Cardiac muscle cell (in vitro differentiated cells and primary cell): ENCODE measurements at regions not wholly inside any gene's neighbourhood (a gene's known extent, or its start where the extent isn't known, plus 50 kb on each side); places are given as distances from the start of the nearest gene placed in this dataset.
A peak's percentile ranks its signal among the peaks of the same experiment; 100 is the strongest.
"Not testable (repeated sequence)": the region's sequence is repeated elsewhere in the genome, so short reads cannot be mapped to it uniquely, and the experiment has no call there.

ENCODE experiments used
- DNase-seq, 2 donors: peaks; one replicate each; pipeline versions ENCODE4 v3.0.0 to v3.0.0-alpha.2; 2010 to 2017; ENCODE audit warnings: low read depth in 1 of 2, low spot score in 1 of 2
- H3K27ac ChIP-seq: fragments of 200-600 bp; sonication (generic); 2 replicates; pipeline ENCODE4 v1.5.1; 2016
- H3K27me3 ChIP-seq: fragments of 200-600 bp; sonication (generic); 2 replicates; pipeline ENCODE4 v1.6.0; 2016; ENCODE audit warnings: control low read depth
- H3K36me3 ChIP-seq: fragments of 200-600 bp; sonication (generic); 2 replicates; pipeline ENCODE4 v1.5.1; 2016; ENCODE audit warnings: control low read depth
- H3K4me1 ChIP-seq: fragments of 200-600 bp; sonication (generic); 2 replicates; pipeline ENCODE4 v1.8.1; 2017; ENCODE audit warnings: low read depth, mild to moderate bottlenecking, mixed run types
- H3K4me3 ChIP-seq: fragments of 200-600 bp; sonication (generic); 2 replicates; pipeline ENCODE4 v1.5.1; 2016; ENCODE audit warnings: mild to moderate bottlenecking
- H3K9me3 ChIP-seq: fragments of 200-600 bp; sonication (generic); 2 replicates; pipeline ENCODE4 v1.5.1; 2017; ENCODE audit warnings: low read depth, mild to moderate bottlenecking, control low read depth
- TF ChIP-seq, protein P1 (sequence below): IDR thresholded peaks from 2 replicates; pipeline ENCODE4 v1.5.1; 2012; ENCODE audit warnings: low read depth, mild to moderate bottlenecking, low read length

DNA sequence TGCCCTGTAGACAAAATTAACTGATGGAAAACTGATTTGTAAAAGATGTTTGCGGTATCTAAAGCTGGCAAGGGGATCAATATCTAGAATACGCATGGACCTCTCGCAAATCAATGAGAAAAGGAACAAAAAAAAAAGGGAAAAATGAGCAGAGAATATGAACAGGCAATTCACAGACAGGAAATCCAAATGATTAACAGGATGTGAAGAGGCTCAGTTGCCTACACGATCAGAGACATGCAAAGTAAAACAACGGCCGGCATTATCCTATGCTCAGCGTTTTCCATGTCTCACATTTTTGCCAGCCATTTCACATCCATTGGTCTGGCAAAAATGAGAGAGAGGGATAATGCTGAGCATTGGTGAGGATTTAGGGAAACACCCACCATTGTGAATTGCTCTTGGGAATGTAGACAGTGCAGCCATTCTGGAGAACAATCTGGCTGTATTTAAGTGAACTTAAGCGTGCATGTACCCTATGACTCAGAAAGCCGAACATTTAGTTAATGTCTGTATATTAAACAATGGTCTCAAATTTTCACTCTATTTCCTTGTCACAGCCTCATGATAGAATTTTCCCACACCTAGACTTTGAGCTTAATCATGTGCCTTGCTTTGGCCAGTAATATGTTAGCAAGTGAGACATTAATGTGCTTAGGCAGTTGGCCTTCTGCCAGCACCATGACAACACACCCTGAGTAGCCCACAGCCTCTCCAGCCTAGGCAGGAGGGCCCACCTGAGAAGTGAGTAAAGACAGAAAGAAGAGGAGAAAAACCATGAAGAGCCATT lies 61.0 kb upstream of the NBPF3 start:
- no peaks in the 10 kb centered on the region for H3K9me3 ChIP-seq
- H3K27me3 ChIP-seq, result no peaks in the 10 kb centered on the region
- H3K4me3 ChIP-seq, result no peak overlapping the region
- H3K27ac ChIP-seq, result no peak overlapping the region
- no peaks in the 10 kb centered on the region for H3K36me3 ChIP-seq
- TF ChIP-seq, protein P1, sequence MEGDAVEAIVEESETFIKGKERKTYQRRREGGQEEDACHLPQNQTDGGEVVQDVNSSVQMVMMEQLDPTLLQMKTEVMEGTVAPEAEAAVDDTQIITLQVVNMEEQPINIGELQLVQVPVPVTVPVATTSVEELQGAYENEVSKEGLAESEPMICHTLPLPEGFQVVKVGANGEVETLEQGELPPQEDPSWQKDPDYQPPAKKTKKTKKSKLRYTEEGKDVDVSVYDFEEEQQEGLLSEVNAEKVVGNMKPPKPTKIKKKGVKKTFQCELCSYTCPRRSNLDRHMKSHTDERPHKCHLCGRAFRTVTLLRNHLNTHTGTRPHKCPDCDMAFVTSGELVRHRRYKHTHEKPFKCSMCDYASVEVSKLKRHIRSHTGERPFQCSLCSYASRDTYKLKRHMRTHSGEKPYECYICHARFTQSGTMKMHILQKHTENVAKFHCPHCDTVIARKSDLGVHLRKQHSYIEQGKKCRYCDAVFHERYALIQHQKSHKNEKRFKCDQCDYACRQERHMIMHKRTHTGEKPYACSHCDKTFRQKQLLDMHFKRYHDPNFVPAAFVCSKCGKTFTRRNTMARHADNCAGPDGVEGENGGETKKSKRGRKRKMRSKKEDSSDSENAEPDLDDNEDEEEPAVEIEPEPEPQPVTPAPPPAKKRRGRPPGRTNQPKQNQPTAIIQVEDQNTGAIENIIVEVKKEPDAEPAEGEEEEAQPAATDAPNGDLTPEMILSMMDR, result no peak
- no peaks in the 10 kb centered on the region for H3K4me1 ChIP-seq
- no peak for DNase-seq

DNA sequence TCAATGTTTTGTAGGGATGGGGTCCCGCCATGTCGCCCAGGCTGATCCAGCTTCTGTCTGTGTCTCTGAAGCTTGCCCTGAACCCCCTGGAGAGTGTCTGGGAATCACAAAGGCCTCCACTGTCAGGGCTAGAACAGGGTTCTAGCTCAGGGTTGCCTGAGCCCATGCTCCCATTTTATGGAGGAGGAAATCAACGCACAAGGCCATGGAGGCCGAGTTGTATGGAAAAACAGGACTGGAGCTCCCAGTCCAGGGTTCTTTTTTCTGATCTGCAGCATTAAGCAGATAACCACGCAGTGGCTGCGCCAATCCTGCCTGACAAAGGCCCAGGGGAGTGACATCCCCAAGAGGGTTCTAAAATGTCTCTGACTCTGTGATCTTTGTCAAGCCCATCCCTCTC lies 67.6 kb upstream of the NBPF3 start:
- TF ChIP-seq, protein P1, result no peak
- Histone ChIP-seq H3K36me3 (no peaks in the 10 kb centered on the region), H3K9me3 (no peaks in the 10 kb centered on the region), H3K4me1 (no peaks in the 10 kb centered on the region), H3K4me3 (no peak overlapping the region), H3K27ac (no peak overlapping the region), H3K27me3 (no peaks in the 10 kb centered on the region)
- DNase-seq, result no peak

DNA sequence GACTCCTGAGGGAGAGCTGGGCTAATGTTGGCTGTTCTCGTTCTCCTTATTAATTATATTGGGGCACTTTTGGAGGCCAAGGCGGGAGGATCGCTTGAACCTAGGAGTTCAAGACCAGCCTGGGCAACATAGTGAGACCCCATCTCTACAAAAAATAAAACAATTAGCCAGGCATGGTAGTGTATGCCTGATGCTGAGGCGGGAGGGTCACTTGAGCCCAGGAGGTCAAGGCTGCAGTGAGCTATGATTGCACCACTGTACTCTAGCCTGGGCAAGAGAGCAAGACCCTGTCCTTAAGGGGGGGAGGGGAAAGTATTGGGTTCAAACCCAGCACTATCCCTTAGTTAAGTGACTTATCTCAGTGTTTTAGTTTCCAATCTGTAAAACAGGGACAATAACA lies 70.0 kb upstream of the NBPF3 start:
- Histone ChIP-seq H3K27ac (no peak overlapping the region), H3K4me3 (no peak overlapping the region), H3K9me3 (no peaks in the 10 kb centered on the region), H3K36me3 (no peaks in the 10 kb centered on the region), H3K27me3 (no peaks in the 10 kb centered on the region), H3K4me1 (no peaks in the 10 kb centered on the region)
- DNase-seq, result no peak
- TF ChIP-seq, protein P1, result no peak

DNA sequence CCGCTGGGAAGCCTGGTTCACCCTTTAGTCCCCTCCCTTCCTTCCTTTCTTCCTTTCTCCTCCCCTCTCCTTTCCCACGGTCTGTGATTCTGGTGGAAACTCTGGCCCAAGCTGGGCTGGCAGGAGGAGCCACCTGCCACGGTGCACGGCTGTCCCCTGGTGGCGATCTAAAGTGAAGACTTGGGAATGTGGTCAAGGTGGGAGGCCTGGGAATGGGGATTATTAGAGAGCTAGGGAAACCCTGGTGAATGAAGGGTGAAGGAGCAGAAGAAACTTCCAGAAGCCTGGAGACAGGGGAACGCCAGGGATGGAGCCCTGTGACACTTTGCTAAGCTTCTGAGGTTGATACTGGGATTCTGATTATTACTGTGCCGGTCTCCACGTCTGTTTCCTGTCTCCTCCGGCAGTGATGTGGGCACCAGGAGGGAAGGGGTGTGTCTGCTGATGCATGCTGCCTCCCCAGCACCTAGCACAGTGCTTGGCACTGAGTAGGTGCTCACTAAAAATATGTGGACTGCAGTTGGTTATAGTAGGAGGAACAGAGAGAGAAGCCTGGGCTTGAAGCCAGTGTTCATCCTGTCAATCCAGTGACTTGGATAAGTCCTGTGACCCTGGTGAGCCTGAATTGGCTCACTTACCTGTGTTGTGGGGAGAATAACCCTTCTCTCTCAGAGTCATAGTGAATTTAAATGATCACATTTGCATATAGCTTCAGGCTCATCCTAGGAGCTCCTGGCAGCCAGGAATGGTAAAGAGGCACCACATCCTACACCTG lies 71.2 kb upstream of the NBPF3 start:
- H3K36me3 ChIP-seq, result no peaks in the 10 kb centered on the region
- H3K4me3 ChIP-seq, result no peak overlapping the region
- H3K9me3 ChIP-seq, result no peaks in the 10 kb centered on the region
- no peaks in the 10 kb centered on the region for H3K27me3 ChIP-seq
- DNase-seq, result peak; percentile 88 to 93
- no peak overlapping the region for H3K27ac ChIP-seq
- TF ChIP-seq, protein P1, result peak; percentile 99
- no peaks in the 10 kb centered on the region for H3K4me1 ChIP-seq

DNA sequence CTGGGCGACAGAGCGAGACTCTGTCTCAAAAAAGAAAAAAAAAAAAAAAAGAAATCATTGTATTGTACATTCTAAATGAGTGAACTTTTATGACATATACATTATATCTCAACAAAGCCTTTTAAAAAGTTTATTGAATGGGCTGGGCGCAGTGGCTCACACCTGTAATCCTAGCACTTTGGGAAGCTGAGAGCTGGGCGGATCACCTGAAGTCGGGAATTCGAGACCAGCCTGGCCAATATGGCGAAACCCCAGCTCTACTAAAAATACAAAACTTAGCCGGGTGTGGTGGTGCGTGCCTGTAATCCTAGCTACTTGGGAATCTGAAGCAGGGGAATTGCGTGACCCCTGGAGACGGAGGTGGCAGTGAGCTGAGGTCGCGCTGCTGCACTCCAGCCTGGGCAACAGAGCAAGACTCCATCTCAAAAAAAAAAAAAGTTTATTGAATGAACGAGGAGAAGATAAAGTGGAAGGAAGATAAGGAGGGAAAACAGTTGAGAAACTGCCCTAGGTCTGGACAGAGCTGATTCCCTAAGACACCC lies 71.9 kb upstream of the NBPF3 start:
- H3K36me3 ChIP-seq, H3K4me3 ChIP-seq, H3K4me1 ChIP-seq, DNase-seq, H3K9me3 ChIP-seq, H3K27me3 ChIP-seq, H3K27ac ChIP-seq: not testable (repeated sequence)

DNA sequence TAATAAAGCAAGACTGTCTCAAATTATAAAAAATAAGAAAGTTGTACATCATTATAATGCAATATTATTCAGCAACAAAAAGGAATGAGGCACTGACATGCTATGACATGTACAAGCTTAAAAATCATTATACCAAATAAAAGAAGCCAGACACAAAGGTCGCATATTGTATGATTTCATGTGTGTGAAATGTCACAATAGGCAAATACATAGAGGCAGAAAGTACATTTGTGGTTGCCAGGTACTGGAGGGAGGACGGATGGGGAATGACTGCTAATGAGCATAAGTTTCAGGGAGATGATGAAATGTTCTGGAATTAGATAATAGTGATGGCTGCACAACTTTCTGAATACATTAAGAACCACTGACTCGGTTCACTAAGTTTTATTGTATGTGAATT lies 73.6 kb upstream of the NBPF3 start:
- Histone ChIP-seq H3K27ac (no peak overlapping the region), H3K36me3 (no peaks in the 10 kb centered on the region), H3K9me3 (no peaks in the 10 kb centered on the region), H3K27me3 (no peaks in the 10 kb centered on the region), H3K4me1 (no peaks in the 10 kb centered on the region), H3K4me3 (no peak overlapping the region)
- TF ChIP-seq, protein P1, result no peak
- no peak for DNase-seq
